OCI-LY7 (cell line): ENCODE measurements at regions not wholly inside any gene's neighbourhood (a gene's known extent, or its start where the extent isn't known, plus 50 kb on each side); places are given as distances from the start of the nearest gene placed in this dataset.

Experiments used
- BruUV-seq: library from RNA; stranded (reverse); fragments of 400-500 nt; replicated peaks from 2 replicates; lab custom pipeline; 2021; lab: Mats Ljungman, UMichigan
- CTCF ChIA-PET: fragments of 300-600 bp; sonication (Branson Sonifier 250); formaldehyde crosslinking; loops from one replicate; lab custom pipeline; 2022; ENCODE audit warnings: antibody characterized with exemption; ENCODE audit not compliant: unreplicated experiment; lab: Charles Lee
- POLR2A ChIA-PET: fragments of 300-600 bp; sonication (Branson Sonifier 250); formaldehyde crosslinking; loops from one replicate; lab custom pipeline; 2022; ENCODE audit warnings: antibody characterized with exemption; lab: Charles Lee
- DNase-seq: peaks from one replicate; pipeline ENCODE4 v3.0.0-alpha.2; 2015; ENCODE audit warnings: low spot score
- H2AFZ ChIP-seq: fragments of 200-600 bp; sonication (generic), shearing (Covaris generic); 2 replicates; pipeline ENCODE4 v1.6.1; 2014; ENCODE audit warnings: mild to moderate bottlenecking, antibody characterized with exemption, low read length, moderate library complexity
- H3K27ac ChIP-seq: fragments of 200-600 bp; sonication (generic); 2 replicates; pipeline ENCODE4 v1.5.1; 2014; ENCODE audit warnings: mixed run types, low read depth, mild to moderate bottlenecking, moderate library complexity, low read length, inconsistent platforms; ENCODE audit not compliant: poor library complexity, severe bottlenecking
- H3K36me3 ChIP-seq: fragments of 200-600 bp; sonication (generic); 2 replicates; pipeline ENCODE4 v1.6.1; 2014; ENCODE audit warnings: mild to moderate bottlenecking, antibody characterized with exemption, low read length, moderate library complexity, mixed read lengths; ENCODE audit not compliant: insufficient read depth
- H3K4me1 ChIP-seq: fragments of 200-600 bp; sonication (generic); 2 replicates; pipeline ENCODE4 v1.5.1; 2014; ENCODE audit warnings: mild to moderate bottlenecking, low read length; ENCODE audit not compliant: insufficient read depth, poor library complexity, severe bottlenecking
- H3K4me2 ChIP-seq: fragments of 200-600 bp; sonication (generic); 2 replicates; pipeline ENCODE4 v1.6.1; 2014; ENCODE audit warnings: mild to moderate bottlenecking, low read length
- H3K4me3 ChIP-seq: fragments of 200-600 bp; sonication (generic); 2 replicates; pipeline ENCODE4 v1.5.1; 2014; ENCODE audit warnings: mild to moderate bottlenecking, low read depth, low read length; ENCODE audit not compliant: poor library complexity, severe bottlenecking
- H3K79me2 ChIP-seq: fragments of 200-600 bp; sonication (generic); 2 replicates; pipeline ENCODE4 v1.6.1; 2016; ENCODE audit warnings: low read depth, mild to moderate bottlenecking, low read length, moderate library complexity, mixed read lengths; ENCODE audit not compliant: insufficient read depth
- H3K9me2 ChIP-seq: fragments of 200-600 bp; sonication (generic); 2 replicates; pipeline ENCODE4 v1.6.1; 2016; ENCODE audit warnings: mild to moderate bottlenecking, low read length, mixed read lengths; ENCODE audit not compliant: insufficient read depth
- H3K9me3 ChIP-seq: fragments of 200-600 bp; sonication (generic); 2 replicates; pipeline ENCODE4 v1.6.1; 2014; ENCODE audit warnings: mild to moderate bottlenecking, mixed run types, low read length, mixed read lengths
- H4K20me1 ChIP-seq: fragments of 200-600 bp; sonication (generic); 2 replicates; pipeline ENCODE4 v1.6.1; 2014; ENCODE audit warnings: mild to moderate bottlenecking, antibody characterized with exemption, low read length, moderate library complexity, mixed read lengths; ENCODE audit not compliant: insufficient read depth
- CTCF ChIP-seq: fragments of 200-600 bp; sonication (generic); conservative IDR thresholded peaks from 2 replicates; pipeline ENCODE4 v1.5.1; 2014; ENCODE audit warnings: mild to moderate bottlenecking, antibody characterized with exemption, low read length, moderate library complexity, mixed read lengths
- EZH2phosphoT487 ChIP-seq: fragments of 200-600 bp; sonication (generic); IDR thresholded peaks from 2 replicates; pipeline ENCODE4 v1.6.1; 2018; ENCODE audit warnings: low read depth, borderline replicate concordance, mild to moderate bottlenecking, mixed run types, antibody characterized with exemption, low read length, moderate library complexity, mixed read lengths
- intact Hi-C: fragments of 100-400 bp; cut with micrococcal nuclease; formaldehyde crosslinking; loops from one replicate; pipeline ENCODE4 v1.10.0; 2022; ENCODE audit not compliant: unreplicated experiment

GRCh38 chr3:96354742-96355141, 459.7 kb upstream of the EPHA6 start:
- no peak overlapping the region for H3K4me3 ChIP-seq
- H3K36me3 ChIP-seq: no peaks in the 10 kb centered on the region
- intact Hi-C loops: no loop called here
- H3K9me3 ChIP-seq: no peaks in the 10 kb centered on the region
- no peak for TF ChIP-seq EZH2phosphoT487
- TF ChIP-seq CTCF: no peak
- CTCF ChIA-PET: no interaction called here
- H4K20me1 ChIP-seq: no peaks in the 10 kb centered on the region
- H3K9me2 ChIP-seq: no peaks in the 10 kb centered on the region
- POLR2A ChIA-PET: no interaction called here
- no peak overlapping the region for H2AFZ ChIP-seq
- no peak for DNase-seq
- H3K4me2 ChIP-seq: no peak overlapping the region
- H3K4me1 ChIP-seq: no peaks in the 10 kb centered on the region
- no peak overlapping the region for H3K27ac ChIP-seq
- BruUV-seq: no TSS peak
- H3K79me2 ChIP-seq: no peaks in the 10 kb centered on the region

- no peaks in the 10 kb centered on the region for H3K9me2 ChIP-seq
- H3K4me2 ChIP-seq: no peak overlapping the region
- no peak overlapping the region for H3K4me3 ChIP-seq
- ChIA-PET POLR2A (no interaction called here), CTCF (no interaction called here)
- no peaks in the 10 kb centered on the region for H3K4me1 ChIP-seq
- intact Hi-C loops: no loop called here
- no peak for TF ChIP-seq EZH2phosphoT487
- no peak for TF ChIP-seq CTCF
- no peaks in the 10 kb centered on the region for H3K36me3 ChIP-seq
- BruUV-seq: no TSS peak
- no peak overlapping the region for H2AFZ ChIP-seq
- no peak for DNase-seq
- no peaks in the 10 kb centered on the region for H4K20me1 ChIP-seq
- no peak overlapping the region for H3K27ac ChIP-seq
- no peaks in the 10 kb centered on the region for H3K9me3 ChIP-seq
- H3K79me2 ChIP-seq: no peaks in the 10 kb centered on the region
Observed at GRCh38 chr3:96361241-96361640, 453.2 kb upstream of the EPHA6 start.

- no peak for DNase-seq
- H3K79me2 ChIP-seq: no peaks in the 10 kb centered on the region
- no peak overlapping the region for H3K4me3 ChIP-seq
- H2AFZ ChIP-seq: no peak overlapping the region
- no peak overlapping the region for H3K4me2 ChIP-seq
- no peak overlapping the region for H3K27ac ChIP-seq
- H3K4me1 ChIP-seq: no peaks in the 10 kb centered on the region
- TF ChIP-seq CTCF: no peak
- TF ChIP-seq EZH2phosphoT487: no peak
- intact Hi-C loops: no loop called here
- H3K9me2 ChIP-seq: no peaks in the 10 kb centered on the region
- ChIA-PET CTCF (no interaction called here), POLR2A (no interaction called here)
- no peaks in the 10 kb centered on the region for H3K36me3 ChIP-seq
- no peaks in the 10 kb centered on the region for H3K9me3 ChIP-seq
- no TSS peak for BruUV-seq
- no peaks in the 10 kb centered on the region for H4K20me1 ChIP-seq
Observed at GRCh38 chr3:96370637-96371036, 443.8 kb upstream of the EPHA6 start.
